Gastroesophageal sphincter (tissue), 3 donors: ENCODE measurements at regions not wholly inside any gene's neighbourhood (a gene's known extent, or its start where the extent isn't known, plus 50 kb on each side); places are given as distances from the start of the nearest gene placed in this dataset.

Experiments used
- POLR2AphosphoS5 ChIP-seq: sonication (generic); formaldehyde crosslinking; IDR thresholded peaks from one replicate; pipeline ENCODE4 v1.6.1; 2017; ENCODE audit warnings: antibody characterized with exemption
- TF ChIP-seq, protein P1 (sequence below), 4 experiments: fragments of 200-600 bp in 2 of 4; fragments of 450-650 bp in 2 of 4; sonication (generic) in 1 of 4; IDR thresholded peaks; one replicate each; pipeline ENCODE4 v1.5.1; 2017 to 2019; ENCODE audit warnings: antibody characterized with exemption in 4 of 4, mild to moderate bottlenecking in 2 of 4, moderate library complexity in 2 of 4

DNA sequence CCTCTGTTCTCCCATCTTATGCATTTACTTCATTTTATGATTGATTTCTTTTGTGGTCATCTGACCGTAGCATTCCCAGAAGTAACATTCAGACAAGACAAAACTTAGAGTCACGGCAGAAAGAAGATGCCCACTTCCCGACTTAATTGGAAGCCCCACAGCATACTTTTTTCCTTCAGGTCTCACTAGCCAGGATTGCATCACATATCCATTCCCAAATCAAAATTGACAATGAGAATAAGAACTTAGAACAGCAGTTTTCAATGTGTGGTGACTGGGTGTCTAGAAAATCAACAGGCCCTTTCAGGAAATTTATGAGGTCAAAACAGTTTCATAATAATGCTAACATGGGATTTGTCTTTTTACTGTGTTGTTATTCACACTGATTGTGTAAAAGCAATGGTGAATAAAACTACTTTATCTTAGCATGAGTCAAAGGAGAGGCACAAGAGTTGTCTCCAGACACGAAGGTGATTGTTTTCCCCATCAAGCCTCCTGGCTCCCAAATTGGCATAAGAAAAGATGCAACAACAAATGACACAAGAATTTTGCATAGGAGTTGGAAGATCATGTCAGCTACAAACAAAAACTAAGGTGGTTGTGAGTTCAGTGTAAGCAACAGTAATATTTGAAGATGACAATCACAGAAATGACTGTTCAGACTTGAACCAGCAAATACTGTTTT lies 493.9 kb downstream of the HTR7 start:
- TF ChIP-seq, protein P1, sequence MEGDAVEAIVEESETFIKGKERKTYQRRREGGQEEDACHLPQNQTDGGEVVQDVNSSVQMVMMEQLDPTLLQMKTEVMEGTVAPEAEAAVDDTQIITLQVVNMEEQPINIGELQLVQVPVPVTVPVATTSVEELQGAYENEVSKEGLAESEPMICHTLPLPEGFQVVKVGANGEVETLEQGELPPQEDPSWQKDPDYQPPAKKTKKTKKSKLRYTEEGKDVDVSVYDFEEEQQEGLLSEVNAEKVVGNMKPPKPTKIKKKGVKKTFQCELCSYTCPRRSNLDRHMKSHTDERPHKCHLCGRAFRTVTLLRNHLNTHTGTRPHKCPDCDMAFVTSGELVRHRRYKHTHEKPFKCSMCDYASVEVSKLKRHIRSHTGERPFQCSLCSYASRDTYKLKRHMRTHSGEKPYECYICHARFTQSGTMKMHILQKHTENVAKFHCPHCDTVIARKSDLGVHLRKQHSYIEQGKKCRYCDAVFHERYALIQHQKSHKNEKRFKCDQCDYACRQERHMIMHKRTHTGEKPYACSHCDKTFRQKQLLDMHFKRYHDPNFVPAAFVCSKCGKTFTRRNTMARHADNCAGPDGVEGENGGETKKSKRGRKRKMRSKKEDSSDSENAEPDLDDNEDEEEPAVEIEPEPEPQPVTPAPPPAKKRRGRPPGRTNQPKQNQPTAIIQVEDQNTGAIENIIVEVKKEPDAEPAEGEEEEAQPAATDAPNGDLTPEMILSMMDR (IDR thresholded peaks at IDR 0.05), result no peak
- no peak for TF ChIP-seq POLR2AphosphoS5
